GOT3 (cell line): ENCODE measurements at regions not wholly inside any gene's neighbourhood (a gene's known extent, or its start where the extent isn't known, plus 50 kb on each side); places are given as distances from the start of the nearest gene placed in this dataset.

Experiments used
- DNase-seq: peaks from one replicate; lab custom pipeline; 2025; ENCODE audit warnings: mixed read lengths; lab: John Stamatoyannopoulos, UW

GRCh38 chr10:111348076-111348475, 271.2 kb downstream of the ADRA2A start:
- DNase-seq = no peak

- DNase-seq = no peak
Measured at GRCh38 chr10:111354859-111355258, 278.0 kb downstream of the ADRA2A start.

GRCh38 chr10:111356571-111356970, 279.7 kb downstream of the ADRA2A start:
- no peak for DNase-seq

GRCh38 chr10:111357859-111358258, 281.0 kb downstream of the ADRA2A start:
- no peak for DNase-seq

- no peak for DNase-seq
Measured at GRCh38 chr10:111360260-111360925, 283.6 kb downstream of the ADRA2A start.

- DNase-seq = no peak
Measured at GRCh38 chr10:111367531-111367930, 290.7 kb downstream of the ADRA2A start.

- DNase-seq = no peak
Measured at GRCh38 chr10:111370101-111370500, 293.3 kb downstream of the ADRA2A start.

GRCh38 chr10:111373696-111374095, 296.9 kb downstream of the ADRA2A start:
- DNase-seq = no peak

GRCh38 chr10:111379534-111380187, 302.8 kb downstream of the ADRA2A start:
- DNase-seq = no peak

- no peak for DNase-seq
Measured at GRCh38 chr10:111384556-111384955, 307.7 kb downstream of the ADRA2A start.

GRCh38 chr10:111390813-111391563, 314.2 kb downstream of the ADRA2A start:
- DNase-seq = no peak

- DNase-seq = no peak
Measured at GRCh38 chr10:111392159-111392558, 315.3 kb downstream of the ADRA2A start.

- DNase-seq = no peak
Measured at GRCh38 chr10:111392910-111393309, 316.1 kb downstream of the ADRA2A start.

- no peak for DNase-seq
Measured at GRCh38 chr10:111410740-111411139, 333.9 kb downstream of the ADRA2A start.

GRCh38 chr10:111425459-111425858, 348.6 kb downstream of the ADRA2A start:
- no peak for DNase-seq

GRCh38 chr10:111429288-111430028, 352.6 kb downstream of the ADRA2A start:
- DNase-seq = no peak

- no peak for DNase-seq
Measured at GRCh38 chr10:111430070-111430469, 353.2 kb downstream of the ADRA2A start.

- DNase-seq = no peak
Measured at GRCh38 chr10:111432588-111432987, 355.8 kb downstream of the ADRA2A start.

- no peak for DNase-seq
Measured at GRCh38 chr10:111435871-111436270, 359.0 kb downstream of the ADRA2A start.

GRCh38 chr10:111439034-111439842, 362.4 kb downstream of the ADRA2A start:
- DNase-seq = no peak

GRCh38 chr10:111440501-111440900, 363.7 kb downstream of the ADRA2A start:
- DNase-seq = no peak
